ENCODE measurements at regions not wholly inside any gene's neighbourhood (a gene's known extent, or its start where the extent isn't known, plus 50 kb on each side); places are given as distances from the start of the nearest gene placed in this dataset.

GRCh38 chr5:147170603-147171002 is 64.2 kb upstream of the STK32A start:
- DNase-seq: no peak

- DNase-seq: no peak
Measured at GRCh38 chr5:147174671-147175265, 60.1 kb upstream of the STK32A start.

GRCh38 chr5:147175516-147176097 is 59.2 kb upstream of the STK32A start:
- no peak for DNase-seq

GRCh38 chr5:147176422-147176821 is 58.4 kb upstream of the STK32A start:
- no peak for DNase-seq

- DNase-seq: no peak
Measured at GRCh38 chr5:147177125-147177840, 57.5 kb upstream of the STK32A start.

GRCh38 chr5:147179562-147180147 is 55.2 kb upstream of the STK32A start:
- DNase-seq: no peak

GRCh38 chr5:147180751-147181150 is 54.1 kb upstream of the STK32A start:
- DNase-seq: no peak
